ENCODE measurements at regions not wholly inside any gene's neighbourhood (a gene's known extent, or its start where the extent isn't known, plus 50 kb on each side); places are given as distances from the start of the nearest gene placed in this dataset.

DNA sequence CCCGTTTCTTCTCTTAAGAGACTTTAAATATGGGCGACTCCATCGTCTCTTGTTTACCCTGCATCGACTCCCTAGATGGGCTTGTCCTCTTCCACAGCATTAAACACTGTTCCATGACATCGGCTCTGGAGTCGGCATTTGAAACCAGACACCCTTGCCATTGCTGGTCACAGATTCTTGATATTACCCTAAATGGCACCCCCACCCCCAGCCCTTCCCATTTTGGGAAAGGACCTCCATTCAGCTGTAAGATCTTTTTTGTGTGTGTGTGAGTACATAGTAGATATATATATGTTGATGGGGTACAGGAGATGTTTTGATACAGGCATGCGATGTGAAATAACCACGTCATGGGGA, 51.1 kb upstream of the SH3PXD2B start:
- no peak for TF ChIP-seq EZH2phosphoT487 (IDR thresholded peaks at IDR 0.05; ENCODE audit: low read depth)
- no peak for TF ChIP-seq CTCF (IDR thresholded peaks at IDR 0.05; ENCODE audit: low read depth, low read length)
